ENCODE measurements at regions not wholly inside any gene's neighbourhood (a gene's known extent, or its start where the extent isn't known, plus 50 kb on each side); places are given as distances from the start of the nearest gene placed in this dataset.

- no peak for TF ChIP-seq CTCF (conservative IDR thresholded peaks at IDR 0.05; ENCODE audit: low read depth, low read length)
- no peak overlapping the region for H3K4me3 ChIP-seq (ENCODE audit: low read depth, low read length)
- no peak for DNase-seq (ENCODE audit: low read depth)
These were observed 83.3 kb upstream of the TRIO start for GRCh38 chr5:14059810-14060209.

- H3K4me3 ChIP-seq (ENCODE audit: low read depth, low read length) = no peak overlapping the region
- no peak for TF ChIP-seq CTCF (conservative IDR thresholded peaks at IDR 0.05; ENCODE audit: low read depth, low read length)
- DNase-seq (ENCODE audit: low read depth) = no peak
These were observed 85.9 kb upstream of the TRIO start for GRCh38 chr5:14057289-14057688.

- no peak for TF ChIP-seq CTCF (conservative IDR thresholded peaks at IDR 0.05; ENCODE audit: low read depth, low read length)
- no peak for DNase-seq (ENCODE audit: low read depth)
- H3K4me3 ChIP-seq (ENCODE audit: low read depth, low read length) = no peak overlapping the region
These were observed 87.1 kb upstream of the TRIO start for GRCh38 chr5:14056039-14056438.

- DNase-seq (ENCODE audit: low read depth) = no peak
- no peak for TF ChIP-seq CTCF (conservative IDR thresholded peaks at IDR 0.05; ENCODE audit: low read depth, low read length)
- no peak overlapping the region for H3K4me3 ChIP-seq (ENCODE audit: low read depth, low read length)
These were observed 87.9 kb upstream of the TRIO start for GRCh38 chr5:14054965-14055963.

- H3K4me3 ChIP-seq (ENCODE audit: low read depth, low read length) = no peak overlapping the region
- no peak for TF ChIP-seq CTCF (conservative IDR thresholded peaks at IDR 0.05; ENCODE audit: low read depth, low read length)
- DNase-seq (ENCODE audit: low read depth) = no peak
These were observed 88.9 kb upstream of the TRIO start for GRCh38 chr5:14054111-14054854.

- DNase-seq (ENCODE audit: low read depth) = no peak
- no peak for TF ChIP-seq CTCF (conservative IDR thresholded peaks at IDR 0.05; ENCODE audit: low read depth, low read length)
- no peak overlapping the region for H3K4me3 ChIP-seq (ENCODE audit: low read depth, low read length)
These were observed 92.3 kb upstream of the TRIO start for GRCh38 chr5:14050821-14051220.
